K562 (cell line): ENCODE measurements at regions not wholly inside any gene's neighbourhood (a gene's known extent, or its start where the extent isn't known, plus 50 kb on each side); places are given as distances from the start of the nearest gene placed in this dataset.

Source experiments
- CBFB ChIP-seq: sonication (generic); formaldehyde crosslinking; IDR thresholded peaks from 2 replicates; pipeline ENCODE4 v1.4.0; 2020; ENCODE audit warnings: mild to moderate bottlenecking, missing genetic modification reagents
- CCNT2 ChIP-seq: IDR thresholded peaks from 2 replicates; pipeline ENCODE4 v1.6.1; 2011; ENCODE audit warnings: borderline replicate concordance, low read depth, mild to moderate bottlenecking, moderate library complexity, mixed read lengths, low read length; ENCODE audit not compliant: insufficient read length; ENCODE audit errors: extremely low read depth
- ELF2 ChIP-seq: fragments of 250-450 bp; sonication (Bioruptor Pico); IDR thresholded peaks from 2 replicates; pipeline ENCODE4 v1.5.0; 2021; ENCODE audit warnings: mild to moderate bottlenecking
- GATAD2B ChIP-seq: fragments of 450-650 bp; IDR thresholded peaks from 2 replicates; pipeline ENCODE4 v1.6.1; 2017; ENCODE audit warnings: mild to moderate bottlenecking, borderline replicate concordance
- HNRNPH1 ChIP-seq: fragments of 200-400 bp; formaldehyde crosslinking; optimal IDR thresholded peaks from 2 replicates; pipeline ENCODE3; 2017; ENCODE audit warnings: low read depth, mild to moderate bottlenecking, low read length, moderate library complexity
- LCOR ChIP-seq: sonication (generic); formaldehyde crosslinking; IDR thresholded peaks from 2 replicates; pipeline ENCODE4 v1.8.0; 2022; ENCODE audit warnings: mild to moderate bottlenecking, missing genetic modification reagents
- MAFF ChIP-seq: IDR thresholded peaks from 2 replicates; pipeline ENCODE4 v1.6.1; 2012; ENCODE audit warnings: low read length, improper control_type of control experiment
- MAZ ChIP-seq, 2 experiments: fragments of 450-650 bp in 1 of 2; sonication (generic) in 1 of 2; formaldehyde crosslinking; IDR thresholded peaks in 1 of 2; conservative IDR thresholded peaks in 1 of 2; 2 replicates each; pipeline versions ENCODE4 v1.4.0 to v1.5.0; 2020; ENCODE audit warnings: mild to moderate bottlenecking in 1 of 2, missing genetic modification reagents in 1 of 2
- MCM5 ChIP-seq: fragments of 450-650 bp; IDR thresholded peaks from 2 replicates; pipeline ENCODE4 v1.6.1; 2016; ENCODE audit warnings: low read depth
- MCM7 ChIP-seq, 2 experiments: fragments of 450-650 bp; IDR thresholded peaks; 2 replicates each; pipeline ENCODE4 v1.6.1; 2016 to 2018
- NCOR1 ChIP-seq: fragments of 450-650 bp; IDR thresholded peaks from 2 replicates; pipeline ENCODE4 v1.6.1; 2016; ENCODE audit warnings: mild to moderate bottlenecking, moderate library complexity
- NUFIP1 ChIP-seq: fragments of 450-650 bp; IDR thresholded peaks from 2 replicates; pipeline ENCODE4 v1.6.1; 2018; ENCODE audit not compliant: partially characterized antibody
- PTBP1 ChIP-seq: fragments of 200-400 bp; formaldehyde crosslinking; IDR thresholded peaks from 2 replicates; pipeline ENCODE4 v1.6.1; 2017; ENCODE audit warnings: low read depth, low read length
- SIX5 ChIP-seq, 2 experiments: IDR thresholded peaks; 2 replicates each; pipeline ENCODE4 v1.6.1; 2011; ENCODE audit warnings: low read length in 2 of 2, borderline replicate concordance in 1 of 2, low read depth in 1 of 2, mild to moderate bottlenecking in 1 of 2, moderate library complexity in 1 of 2; ENCODE audit not compliant: insufficient read depth in 1 of 2
- SMAD3 ChIP-seq: fragments of 450-650 bp; formaldehyde crosslinking; conservative IDR thresholded peaks from 2 replicates; pipeline ENCODE4 v1.4.0; 2020; ENCODE audit warnings: mild to moderate bottlenecking
- SMC3 ChIP-seq: conservative IDR thresholded peaks from 2 replicates; pipeline ENCODE4 v1.6.1; 2011; ENCODE audit warnings: low read depth, low read length, improper control_type of control experiment; ENCODE audit not compliant: insufficient read depth
- SUPT5H ChIP-seq: fragments of 450-650 bp; IDR thresholded peaks from 2 replicates; pipeline ENCODE4 v1.6.1; 2016
- TAF15 ChIP-seq: fragments of 200-400 bp; formaldehyde crosslinking; IDR thresholded peaks from 2 replicates; pipeline ENCODE4 v1.6.1; 2017; ENCODE audit warnings: mild to moderate bottlenecking, low read depth, low read length, moderate library complexity
- ZKSCAN3 ChIP-seq: fragments of 250-450 bp; sonication (Bioruptor Pico); IDR thresholded peaks from 2 replicates; pipeline ENCODE4 v1.4.0; 2020
- ZNF23 ChIP-seq: fragments of 250-450 bp; sonication (Bioruptor Pico); IDR thresholded peaks from 2 replicates; pipeline ENCODE4 v1.4.0; 2020; ENCODE audit warnings: mild to moderate bottlenecking
- ZNF282 ChIP-seq: sonication (generic); formaldehyde crosslinking; IDR thresholded peaks from 2 replicates; pipeline ENCODE4 v1.8.1; 2023; ENCODE audit warnings: missing genetic modification reagents
- ZNF699 ChIP-seq: fragments of 250-450 bp; sonication (Bioruptor Pico); IDR thresholded peaks from 2 replicates; pipeline ENCODE4 v1.8.0; 2021; ENCODE audit warnings: mild to moderate bottlenecking, moderate library complexity; ENCODE audit not compliant: insufficient replicate concordance
- ZNF79 ChIP-seq: fragments of 250-450 bp; sonication (Bioruptor Pico); IDR thresholded peaks from 2 replicates; pipeline ENCODE4 v1.4.0; 2020; ENCODE audit warnings: low read depth, mild to moderate bottlenecking, moderate library complexity
- TF ChIP-seq, protein P1 (sequence below): IDR thresholded peaks from 3 replicates; pipeline ENCODE4 v1.6.1; 2011; ENCODE audit warnings: borderline replicate concordance, mild to moderate bottlenecking, moderate library complexity; ENCODE audit not compliant: insufficient read length; ENCODE audit errors: extremely low read depth
- TF ChIP-seq, protein P2 (sequence below): sonication (generic); formaldehyde crosslinking; IDR thresholded peaks from 2 replicates; pipeline ENCODE4 v1.8.0; 2022; ENCODE audit warnings: missing genetic modification reagents, mild to moderate bottlenecking, borderline replicate concordance
- TF ChIP-seq, protein P3 (sequence below): sonication (generic); formaldehyde crosslinking; IDR thresholded peaks from 2 replicates; pipeline ENCODE4 v1.8.1; 2022; ENCODE audit warnings: missing genetic modification reagents

DNA sequence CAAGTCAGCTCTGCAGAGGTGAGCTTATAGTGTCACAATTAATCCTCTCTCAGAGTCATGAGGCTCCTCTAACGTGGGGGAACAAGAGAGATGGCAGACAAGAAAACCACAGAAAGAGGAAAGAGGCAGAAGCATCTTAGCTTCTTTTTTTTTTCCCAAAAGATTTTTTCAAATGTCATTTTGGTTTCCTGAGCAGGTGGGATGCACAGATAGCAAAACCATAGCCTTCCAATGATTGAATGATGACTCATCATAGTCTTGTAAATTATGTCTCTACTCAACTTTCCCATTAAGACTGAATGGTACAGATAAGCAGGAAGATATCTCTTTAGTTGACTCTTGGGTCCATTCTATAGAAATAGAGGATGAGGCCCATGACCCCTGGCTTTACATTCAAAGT is 162.8 kb upstream of the ZFHX3 start (continued):
- TF ChIP-seq NCOR1 (0 out of 2 replicates have a peak, but pooled peaks have one; percentile 9), HNRNPH1 (no peak), ELF2 (CRISPR knock-in tag) (no peak), PTBP1 (no peak), LCOR (CRISPR knock-in tag) (no peak), ZNF282 (CRISPR knock-in tag) (no peak), MAFF (peak; percentile 18; the same call in 1 of the 2 replicates), CCNT2 (no peak), SIX5 (IDR thresholded peaks at IDR 0.05; ENCODE audit: borderline replicate concordance in 1 of 2, insufficient read depth in 1 of 2, low read depth in 1 of 2, low read length in 2 of 2) (no peak), TAF15 (no peak), SMC3 (no peak), GATAD2B (no peak), ZNF79 (CRISPR knock-in tag) (no peak), MCM5 (no peak), ZNF23 (CRISPR knock-in tag) (no peak), CBFB (no peak), SMAD3 (CRISPR knock-in tag) (no peak), ZNF699 (CRISPR knock-in tag) (no peak), MAZ (CRISPR knock-in tag; conservative IDR thresholded peaks at IDR 0.05 in 1 of 2, IDR thresholded peaks at IDR 0.05 in 1 of 2) (no peak), MCM7 (IDR thresholded peaks at IDR 0.05) (no peak), NUFIP1 (no peak), SUPT5H (no peak), ZKSCAN3 (CRISPR knock-in tag) (no peak)
- TF ChIP-seq, protein P1, sequence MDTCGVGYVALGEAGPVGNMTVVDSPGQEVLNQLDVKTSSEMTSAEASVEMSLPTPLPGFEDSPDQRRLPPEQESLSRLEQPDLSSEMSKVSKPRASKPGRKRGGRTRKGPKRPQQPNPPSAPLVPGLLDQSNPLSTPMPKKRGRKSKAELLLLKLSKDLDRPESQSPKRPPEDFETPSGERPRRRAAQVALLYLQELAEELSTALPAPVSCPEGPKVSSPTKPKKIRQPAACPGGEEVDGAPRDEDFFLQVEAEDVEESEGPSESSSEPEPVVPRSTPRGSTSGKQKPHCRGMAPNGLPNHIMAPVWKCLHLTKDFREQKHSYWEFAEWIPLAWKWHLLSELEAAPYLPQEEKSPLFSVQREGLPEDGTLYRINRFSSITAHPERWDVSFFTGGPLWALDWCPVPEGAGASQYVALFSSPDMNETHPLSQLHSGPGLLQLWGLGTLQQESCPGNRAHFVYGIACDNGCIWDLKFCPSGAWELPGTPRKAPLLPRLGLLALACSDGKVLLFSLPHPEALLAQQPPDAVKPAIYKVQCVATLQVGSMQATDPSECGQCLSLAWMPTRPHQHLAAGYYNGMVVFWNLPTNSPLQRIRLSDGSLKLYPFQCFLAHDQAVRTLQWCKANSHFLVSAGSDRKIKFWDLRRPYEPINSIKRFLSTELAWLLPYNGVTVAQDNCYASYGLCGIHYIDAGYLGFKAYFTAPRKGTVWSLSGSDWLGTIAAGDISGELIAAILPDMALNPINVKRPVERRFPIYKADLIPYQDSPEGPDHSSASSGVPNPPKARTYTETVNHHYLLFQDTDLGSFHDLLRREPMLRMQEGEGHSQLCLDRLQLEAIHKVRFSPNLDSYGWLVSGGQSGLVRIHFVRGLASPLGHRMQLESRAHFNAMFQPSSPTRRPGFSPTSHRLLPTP, result no peak
- TF ChIP-seq, protein P2, sequence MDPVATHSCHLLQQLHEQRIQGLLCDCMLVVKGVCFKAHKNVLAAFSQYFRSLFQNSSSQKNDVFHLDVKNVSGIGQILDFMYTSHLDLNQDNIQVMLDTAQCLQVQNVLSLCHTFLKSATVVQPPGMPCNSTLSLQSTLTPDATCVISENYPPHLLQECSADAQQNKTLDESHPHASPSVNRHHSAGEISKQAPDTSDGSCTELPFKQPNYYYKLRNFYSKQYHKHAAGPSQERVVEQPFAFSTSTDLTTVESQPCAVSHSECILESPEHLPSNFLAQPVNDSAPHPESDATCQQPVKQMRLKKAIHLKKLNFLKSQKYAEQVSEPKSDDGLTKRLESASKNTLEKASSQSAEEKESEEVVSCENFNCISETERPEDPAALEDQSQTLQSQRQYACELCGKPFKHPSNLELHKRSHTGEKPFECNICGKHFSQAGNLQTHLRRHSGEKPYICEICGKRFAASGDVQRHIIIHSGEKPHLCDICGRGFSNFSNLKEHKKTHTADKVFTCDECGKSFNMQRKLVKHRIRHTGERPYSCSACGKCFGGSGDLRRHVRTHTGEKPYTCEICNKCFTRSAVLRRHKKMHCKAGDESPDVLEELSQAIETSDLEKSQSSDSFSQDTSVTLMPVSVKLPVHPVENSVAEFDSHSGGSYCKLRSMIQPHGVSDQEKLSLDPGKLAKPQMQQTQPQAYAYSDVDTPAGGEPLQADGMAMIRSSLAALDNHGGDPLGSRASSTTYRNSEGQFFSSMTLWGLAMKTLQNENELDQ (CRISPR knock-in tag), result no peak
- TF ChIP-seq, protein P3, sequence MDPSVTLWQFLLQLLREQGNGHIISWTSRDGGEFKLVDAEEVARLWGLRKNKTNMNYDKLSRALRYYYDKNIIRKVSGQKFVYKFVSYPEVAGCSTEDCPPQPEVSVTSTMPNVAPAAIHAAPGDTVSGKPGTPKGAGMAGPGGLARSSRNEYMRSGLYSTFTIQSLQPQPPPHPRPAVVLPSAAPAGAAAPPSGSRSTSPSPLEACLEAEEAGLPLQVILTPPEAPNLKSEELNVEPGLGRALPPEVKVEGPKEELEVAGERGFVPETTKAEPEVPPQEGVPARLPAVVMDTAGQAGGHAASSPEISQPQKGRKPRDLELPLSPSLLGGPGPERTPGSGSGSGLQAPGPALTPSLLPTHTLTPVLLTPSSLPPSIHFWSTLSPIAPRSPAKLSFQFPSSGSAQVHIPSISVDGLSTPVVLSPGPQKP (CRISPR knock-in tag), result no peak
